Dermis blood vessel endothelial cell (primary cell): ENCODE measurements at regions not wholly inside any gene's neighbourhood (a gene's known extent, or its start where the extent isn't known, plus 50 kb on each side); places are given as distances from the start of the nearest gene placed in this dataset.
A peak's percentile ranks its signal among the peaks of the same experiment; 100 is the strongest.

ENCODE experiments used
- DNase-seq: peaks from one replicate; pipeline ENCODE4 v3.0.0; 2010

GRCh38 chr12:20212658-20213555 lies 155.4 kb upstream of the PDE3A start:
- DNase-seq: peak; percentile 99

GRCh38 chr12:20213723-20214625 lies 154.4 kb upstream of the PDE3A start:
- DNase-seq: peak; percentile 56

GRCh38 chr12:20220339-20220738 lies 148.0 kb upstream of the PDE3A start:
- DNase-seq: peak; percentile 75

- DNase-seq: no peak
Observed at GRCh38 chr12:20232931-20233675, 135.2 kb upstream of the PDE3A start.

- no peak for DNase-seq
Observed at GRCh38 chr12:20234474-20234873, 133.9 kb upstream of the PDE3A start.

GRCh38 chr12:20237091-20237490 lies 131.2 kb upstream of the PDE3A start:
- DNase-seq: no peak

GRCh38 chr12:20245491-20245890 lies 122.8 kb upstream of the PDE3A start:
- peak; percentile 48 for DNase-seq

GRCh38 chr12:20248646-20249045 lies 119.7 kb upstream of the PDE3A start:
- DNase-seq: no peak

GRCh38 chr12:20250761-20251160 lies 117.6 kb upstream of the PDE3A start:
- no peak for DNase-seq

- DNase-seq: no peak
Observed at GRCh38 chr12:20257311-20257710, 111.0 kb upstream of the PDE3A start.

GRCh38 chr12:20259786-20260185 lies 108.6 kb upstream of the PDE3A start:
- no peak for DNase-seq

GRCh38 chr12:20260851-20261250 lies 107.5 kb upstream of the PDE3A start:
- DNase-seq: peak; percentile 31

GRCh38 chr12:20262119-20262518 lies 106.2 kb upstream of the PDE3A start:
- no peak for DNase-seq

- DNase-seq: no peak
Observed at GRCh38 chr12:20264026-20264425, 104.3 kb upstream of the PDE3A start.

GRCh38 chr12:20264608-20265114 lies 103.7 kb upstream of the PDE3A start:
- DNase-seq: no peak

GRCh38 chr12:20268121-20268732 lies 100.1 kb upstream of the PDE3A start:
- DNase-seq: no peak

GRCh38 chr12:20268771-20269170 lies 99.6 kb upstream of the PDE3A start:
- no peak for DNase-seq

GRCh38 chr12:20269337-20270067 lies 98.8 kb upstream of the PDE3A start:
- DNase-seq: no peak

GRCh38 chr12:20270557-20270956 lies 97.8 kb upstream of the PDE3A start:
- DNase-seq: no peak

- DNase-seq: no peak
Observed at GRCh38 chr12:20272161-20272560, 96.2 kb upstream of the PDE3A start.

GRCh38 chr12:20272801-20273200 lies 95.5 kb upstream of the PDE3A start:
- DNase-seq: no peak
